Panc1 (cell line): ENCODE measurements at regions not wholly inside any gene's neighbourhood (a gene's known extent, or its start where the extent isn't known, plus 50 kb on each side); places are given as distances from the start of the nearest gene placed in this dataset.

Source experiments
- CTCF ChIP-seq: fragments of 450-650 bp; IDR thresholded peaks from 2 replicates; pipeline ENCODE4 v1.5.1; 2017; ENCODE audit warnings: mild to moderate bottlenecking
- POLR2AphosphoS5 ChIP-seq: IDR thresholded peaks from 2 replicates; pipeline ENCODE4 v1.6.1; 2012; ENCODE audit warnings: mild to moderate bottlenecking, low read depth, low read length, moderate library complexity

DNA sequence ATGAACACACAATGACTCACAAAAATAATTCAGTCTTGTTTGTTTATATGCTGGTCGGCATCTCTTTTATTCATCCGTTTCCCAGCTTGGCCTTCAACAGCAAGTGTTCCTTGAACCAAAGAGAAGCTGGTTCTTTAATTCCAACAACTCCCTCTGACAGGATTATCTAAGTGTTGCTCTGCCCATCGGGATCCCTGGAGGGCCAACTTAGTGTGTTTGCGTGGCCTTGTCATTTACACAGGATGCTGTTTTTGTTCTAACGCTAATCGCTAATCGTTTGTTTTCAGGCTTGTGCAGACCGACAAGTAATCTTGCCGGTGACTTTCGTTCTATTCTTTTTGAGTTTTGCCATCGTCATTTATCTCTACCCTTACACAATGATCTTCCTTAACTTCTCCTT, 267.4 kb upstream of the EXOC2 start:
- TF ChIP-seq CTCF = no peak
- TF ChIP-seq POLR2AphosphoS5 = no peak
